ENCODE measurements at regions not wholly inside any gene's neighbourhood (a gene's known extent, or its start where the extent isn't known, plus 50 kb on each side); places are given as distances from the start of the nearest gene placed in this dataset.
A peak's percentile ranks its signal among the peaks of the same experiment; 100 is the strongest.

DNA sequence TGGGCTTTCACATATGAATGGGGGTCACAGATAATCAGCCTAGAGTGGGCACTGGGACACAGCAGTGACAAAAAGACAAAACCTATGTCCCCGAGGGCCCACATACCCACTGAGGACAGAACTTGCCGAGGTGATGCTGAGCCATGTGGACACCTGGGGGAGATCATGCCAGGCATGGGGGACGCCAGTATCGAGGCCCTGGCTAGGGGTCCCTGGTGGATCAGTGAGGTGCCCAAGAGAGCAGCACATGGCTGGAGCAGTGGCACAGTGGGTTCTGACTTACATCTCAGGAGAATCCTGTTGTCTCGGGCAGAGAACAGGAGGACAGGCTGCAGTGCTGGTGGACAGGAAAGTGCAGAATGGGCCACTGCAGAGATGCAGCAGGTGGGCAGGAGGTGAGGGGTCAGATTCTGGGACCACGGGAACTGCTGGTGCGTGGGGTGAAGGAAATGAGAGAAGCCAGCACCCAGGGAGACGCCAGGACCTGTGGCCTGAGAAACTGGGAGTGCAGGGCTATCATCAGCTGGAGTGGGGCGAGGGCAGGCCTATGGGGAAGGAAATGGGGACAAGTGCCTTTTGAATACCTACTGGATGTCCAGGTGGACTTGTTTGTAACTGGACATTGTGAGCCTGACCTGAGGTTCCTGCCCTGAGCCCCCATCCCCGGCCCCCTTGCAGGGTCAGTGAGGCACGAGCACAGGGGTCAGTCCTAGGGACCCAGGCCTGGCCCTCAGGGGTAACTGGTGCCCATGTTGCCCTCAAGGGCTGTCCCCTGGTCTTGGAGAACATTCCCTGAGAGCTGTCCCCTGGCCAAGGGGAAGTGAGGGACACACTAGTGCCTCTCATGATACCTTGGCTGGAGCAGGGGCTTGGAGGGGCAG is 91.2 kb upstream of the RET start:
- WGBS, 2 donors: 85 to 92% methylated on average over 11 of the region's 11 CpGs
- ATAC-seq (ENCODE audit: insufficient read depth, low FRiP score): no peak

DNA sequence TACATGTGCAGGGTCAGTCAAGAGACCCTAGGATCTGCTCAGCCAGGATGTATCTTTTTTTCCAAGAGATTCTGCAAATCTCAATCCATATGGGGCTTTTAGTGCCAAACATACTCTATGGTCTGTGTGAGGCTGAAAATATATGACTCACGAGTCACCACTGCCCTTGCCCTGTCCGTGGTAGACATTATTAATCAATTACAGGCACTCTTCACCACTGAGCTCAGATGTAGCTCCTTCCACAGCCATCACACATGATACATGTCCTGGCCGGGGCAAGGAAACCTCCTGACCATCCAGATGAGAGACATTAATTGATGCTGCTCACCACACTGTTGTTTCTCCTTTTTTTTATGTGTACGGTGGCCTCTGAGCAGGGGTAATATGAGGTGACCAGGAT is 90.2 kb upstream of the RET start:
- no peak for ATAC-seq (ENCODE audit: insufficient read depth, low FRiP score)
- no peak for DNase-seq
- H3K36me3 ChIP-seq (ENCODE audit: control insufficient read depth in 4 of 4, insufficient read depth in 4 of 4, low read length in 4 of 4): no peaks in the 10 kb centered on the region
- no peaks in the 10 kb centered on the region for H3K4me1 ChIP-seq (ENCODE audit: control insufficient read depth in 5 of 5, insufficient read depth in 5 of 5, low read length in 5 of 5)
- no peaks in the 10 kb centered on the region for H3K9me3 ChIP-seq (ENCODE audit: control insufficient read depth in 4 of 4, insufficient read depth in 3 of 4, low read length in 3 of 4)
- TF ChIP-seq, protein P1, sequence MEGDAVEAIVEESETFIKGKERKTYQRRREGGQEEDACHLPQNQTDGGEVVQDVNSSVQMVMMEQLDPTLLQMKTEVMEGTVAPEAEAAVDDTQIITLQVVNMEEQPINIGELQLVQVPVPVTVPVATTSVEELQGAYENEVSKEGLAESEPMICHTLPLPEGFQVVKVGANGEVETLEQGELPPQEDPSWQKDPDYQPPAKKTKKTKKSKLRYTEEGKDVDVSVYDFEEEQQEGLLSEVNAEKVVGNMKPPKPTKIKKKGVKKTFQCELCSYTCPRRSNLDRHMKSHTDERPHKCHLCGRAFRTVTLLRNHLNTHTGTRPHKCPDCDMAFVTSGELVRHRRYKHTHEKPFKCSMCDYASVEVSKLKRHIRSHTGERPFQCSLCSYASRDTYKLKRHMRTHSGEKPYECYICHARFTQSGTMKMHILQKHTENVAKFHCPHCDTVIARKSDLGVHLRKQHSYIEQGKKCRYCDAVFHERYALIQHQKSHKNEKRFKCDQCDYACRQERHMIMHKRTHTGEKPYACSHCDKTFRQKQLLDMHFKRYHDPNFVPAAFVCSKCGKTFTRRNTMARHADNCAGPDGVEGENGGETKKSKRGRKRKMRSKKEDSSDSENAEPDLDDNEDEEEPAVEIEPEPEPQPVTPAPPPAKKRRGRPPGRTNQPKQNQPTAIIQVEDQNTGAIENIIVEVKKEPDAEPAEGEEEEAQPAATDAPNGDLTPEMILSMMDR (IDR thresholded peaks at IDR 0.05; ENCODE audit: control extremely low read depth, extremely low read depth): no peak
- H3K27ac ChIP-seq (ENCODE audit: low read depth in 1 of 2, low read length in 1 of 2): no peak overlapping the region
- no peaks in the 10 kb centered on the region for H3K27me3 ChIP-seq (ENCODE audit: control insufficient read depth in 3 of 3, insufficient read depth in 3 of 3, low read length in 2 of 3)
- WGBS, 2 donors: 68 to 82% methylated on average over 4 of the region's 4 CpGs
- H3K4me3 ChIP-seq: no peak overlapping the region
- no peak overlapping the region for H3K9ac ChIP-seq (ENCODE audit: insufficient read depth in 1 of 2, low read length in 2 of 2)

More for the DNA sequence above, 91.2 kb upstream of the RET start:
- TF ChIP-seq, protein P1 (IDR thresholded peaks at IDR 0.05; ENCODE audit: control extremely low read depth, extremely low read depth): no peak
- no peaks in the 10 kb centered on the region for H3K4me1 ChIP-seq (ENCODE audit: control insufficient read depth in 5 of 5, insufficient read depth in 5 of 5, low read length in 5 of 5)
- no peaks in the 10 kb centered on the region for H3K9me3 ChIP-seq (ENCODE audit: control insufficient read depth in 4 of 4, insufficient read depth in 3 of 4, low read length in 3 of 4)
- no peaks in the 10 kb centered on the region for H3K27me3 ChIP-seq (ENCODE audit: control insufficient read depth in 3 of 3, insufficient read depth in 3 of 3, low read length in 2 of 3)
- no peak overlapping the region for H3K27ac ChIP-seq (ENCODE audit: low read depth in 1 of 2, low read length in 1 of 2)
- H3K4me3 ChIP-seq: no peak overlapping the region
- H3K9ac ChIP-seq (ENCODE audit: insufficient read depth in 1 of 2, low read length in 2 of 2): no peak overlapping the region
- H3K36me3 ChIP-seq (ENCODE audit: control insufficient read depth in 4 of 4, insufficient read depth in 4 of 4, low read length in 4 of 4): no peaks in the 10 kb centered on the region
- peak in 1 of 3 donors; percentile 8 for DNase-seq

DNA sequence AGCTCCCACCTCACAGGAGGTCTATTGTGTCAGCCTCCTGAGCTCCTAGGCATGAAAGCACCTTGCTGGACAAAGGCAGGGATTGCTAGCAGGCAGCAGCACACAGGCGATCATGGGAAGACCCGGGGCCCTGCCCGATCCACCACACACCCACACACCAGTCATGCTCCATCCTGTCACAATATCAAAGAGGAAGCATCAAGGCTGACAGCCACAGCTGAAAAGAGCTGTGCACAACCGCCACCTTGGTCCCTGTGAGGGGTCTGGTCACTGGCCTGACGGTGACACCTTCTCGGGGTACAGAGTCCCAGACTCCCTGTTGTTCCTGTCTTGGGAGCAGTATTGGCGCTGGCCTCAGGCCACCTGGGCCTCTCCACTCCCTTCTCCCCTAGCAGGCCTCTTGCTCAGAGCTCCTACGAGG is 89.7 kb upstream of the RET start:
- Histone ChIP-seq H3K9ac (ENCODE audit: insufficient read depth in 1 of 2, low read length in 2 of 2) (no peak overlapping the region), H3K9me3 (ENCODE audit: control insufficient read depth in 4 of 4, insufficient read depth in 3 of 4, low read length in 3 of 4) (no peaks in the 10 kb centered on the region), H3K27ac (ENCODE audit: low read depth in 1 of 2, low read length in 1 of 2) (no peak overlapping the region), H3K4me1 (ENCODE audit: control insufficient read depth in 5 of 5, insufficient read depth in 5 of 5, low read length in 5 of 5) (no peaks in the 10 kb centered on the region), H3K4me3 (no peak overlapping the region), H3K27me3 (ENCODE audit: control insufficient read depth in 3 of 3, insufficient read depth in 3 of 3, low read length in 2 of 3) (no peaks in the 10 kb centered on the region), H3K36me3 (ENCODE audit: control insufficient read depth in 4 of 4, insufficient read depth in 4 of 4, low read length in 4 of 4) (no peaks in the 10 kb centered on the region)
- DNase-seq: peak in 1 of 3 donors; percentile 8
- WGBS, 2 donors: 60 to 70% methylated on average over 8 of the region's 8 CpGs
- TF ChIP-seq, protein P1 (IDR thresholded peaks at IDR 0.05; ENCODE audit: control extremely low read depth, extremely low read depth): no peak
- ATAC-seq (ENCODE audit: insufficient read depth, low FRiP score): no peak

Data from lung (tissue), 11 donors.